Bronchial epithelial cell (primary cell): ENCODE measurements at regions not wholly inside any gene's neighbourhood (a gene's known extent, or its start where the extent isn't known, plus 50 kb on each side); places are given as distances from the start of the nearest gene placed in this dataset.

Experiments
- DNase-seq: peaks from one replicate; pipeline ENCODE4 v3.0.0-alpha.2; 2010; ENCODE audit warnings: low read depth
- FAIRE-seq: peaks from 2 replicates; lab custom pipeline; 2011; peaks lifted over from hg19 to GRCh38; lab: Jason Lieb, UNC
- H3K27me3 ChIP-seq: 2 replicates; pipeline ENCODE4 v1.5.1; 2011; ENCODE audit warnings: low read length; ENCODE audit not compliant: control insufficient read depth, insufficient read depth
- H3K36me3 ChIP-seq: 2 replicates; pipeline ENCODE4 v1.5.1; 2011; ENCODE audit warnings: low read length; ENCODE audit not compliant: control insufficient read depth, insufficient read depth
- H3K4me3 ChIP-seq: 2 replicates; pipeline ENCODE4 v1.5.1; 2011; ENCODE audit warnings: mild to moderate bottlenecking, low read depth, low read length, control low read depth
- TF ChIP-seq, protein P1 (sequence below): IDR thresholded peaks from 2 replicates; pipeline ENCODE4 v1.5.1; 2011; ENCODE audit warnings: mild to moderate bottlenecking, moderate library complexity, low read length, control low read depth, inconsistent platforms; ENCODE audit not compliant: insufficient read depth, severe bottlenecking

DNA sequence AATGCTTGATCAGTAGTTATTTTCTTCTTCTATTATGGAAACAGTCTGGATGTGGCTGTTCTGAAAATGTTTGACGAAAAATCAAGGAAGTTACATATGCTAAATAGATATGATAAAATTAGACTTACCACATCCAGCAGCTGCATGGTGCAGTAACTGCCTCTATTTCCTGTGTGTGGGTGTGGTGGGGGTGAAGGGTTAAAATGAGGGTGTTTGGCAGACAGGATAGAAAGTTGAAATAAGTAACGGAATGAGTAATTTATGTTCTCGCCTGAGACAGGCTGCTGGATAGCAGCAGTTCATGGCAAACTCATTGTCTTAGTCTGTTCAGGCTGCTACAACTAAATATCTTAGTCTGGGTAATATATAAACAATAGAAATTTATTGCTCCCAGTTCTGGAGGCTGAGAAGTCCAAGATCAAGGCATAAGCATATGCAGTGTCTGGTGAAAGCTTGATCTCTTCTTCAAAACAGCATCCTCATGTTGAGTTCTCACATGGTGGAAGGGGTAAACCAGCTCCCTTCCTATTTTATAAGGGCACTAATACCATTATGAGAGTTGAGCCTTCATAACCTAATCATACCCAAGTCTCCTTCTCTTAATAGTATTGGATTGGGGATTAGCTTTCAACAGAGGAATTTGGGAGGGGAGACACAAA, 1248.9 kb downstream of the SLITRK5 start:
- TF ChIP-seq, protein P1, sequence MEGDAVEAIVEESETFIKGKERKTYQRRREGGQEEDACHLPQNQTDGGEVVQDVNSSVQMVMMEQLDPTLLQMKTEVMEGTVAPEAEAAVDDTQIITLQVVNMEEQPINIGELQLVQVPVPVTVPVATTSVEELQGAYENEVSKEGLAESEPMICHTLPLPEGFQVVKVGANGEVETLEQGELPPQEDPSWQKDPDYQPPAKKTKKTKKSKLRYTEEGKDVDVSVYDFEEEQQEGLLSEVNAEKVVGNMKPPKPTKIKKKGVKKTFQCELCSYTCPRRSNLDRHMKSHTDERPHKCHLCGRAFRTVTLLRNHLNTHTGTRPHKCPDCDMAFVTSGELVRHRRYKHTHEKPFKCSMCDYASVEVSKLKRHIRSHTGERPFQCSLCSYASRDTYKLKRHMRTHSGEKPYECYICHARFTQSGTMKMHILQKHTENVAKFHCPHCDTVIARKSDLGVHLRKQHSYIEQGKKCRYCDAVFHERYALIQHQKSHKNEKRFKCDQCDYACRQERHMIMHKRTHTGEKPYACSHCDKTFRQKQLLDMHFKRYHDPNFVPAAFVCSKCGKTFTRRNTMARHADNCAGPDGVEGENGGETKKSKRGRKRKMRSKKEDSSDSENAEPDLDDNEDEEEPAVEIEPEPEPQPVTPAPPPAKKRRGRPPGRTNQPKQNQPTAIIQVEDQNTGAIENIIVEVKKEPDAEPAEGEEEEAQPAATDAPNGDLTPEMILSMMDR: no peak
- no peaks in the 10 kb centered on the region for H3K27me3 ChIP-seq
- H3K4me3 ChIP-seq: no peak overlapping the region
- DNase-seq: no peak
- H3K36me3 ChIP-seq: no peaks in the 10 kb centered on the region
- FAIRE-seq: no peak

DNA sequence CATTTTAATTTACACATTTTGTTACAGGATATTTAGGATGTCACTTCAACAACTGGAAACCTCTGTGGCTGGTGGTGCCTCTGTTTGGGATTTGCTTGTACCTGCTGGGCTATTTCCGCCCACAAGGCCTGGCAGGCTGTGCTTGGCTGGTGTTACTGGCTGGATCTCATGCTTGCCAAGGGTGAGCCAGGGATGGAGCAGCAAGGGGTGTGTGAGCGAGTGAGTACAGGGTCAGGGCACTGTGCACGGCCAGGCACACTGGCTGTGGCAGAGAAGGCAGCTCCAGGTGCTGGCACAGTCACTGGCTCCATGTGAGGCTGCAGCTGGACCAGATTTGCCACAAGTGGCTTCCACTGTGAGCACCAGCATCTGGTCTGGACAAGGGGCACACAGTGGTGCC, 1254.8 kb downstream of the SLITRK5 start:
- Histone ChIP-seq H3K27me3 (no peaks in the 10 kb centered on the region), H3K36me3 (no peaks in the 10 kb centered on the region), H3K4me3 (no peak overlapping the region)
- FAIRE-seq (no peak), DNase-seq (no peak)
- TF ChIP-seq, protein P1: no peak

- DNase-seq (no peak), FAIRE-seq (no peak)
- TF ChIP-seq, protein P1: no peak
- Histone ChIP-seq H3K27me3 (no peaks in the 10 kb centered on the region), H3K4me3 (no peak overlapping the region), H3K36me3 (no peaks in the 10 kb centered on the region)
Measured at GRCh38 chr13:88926890-88927502, 1255.8 kb downstream of the SLITRK5 start.

DNA sequence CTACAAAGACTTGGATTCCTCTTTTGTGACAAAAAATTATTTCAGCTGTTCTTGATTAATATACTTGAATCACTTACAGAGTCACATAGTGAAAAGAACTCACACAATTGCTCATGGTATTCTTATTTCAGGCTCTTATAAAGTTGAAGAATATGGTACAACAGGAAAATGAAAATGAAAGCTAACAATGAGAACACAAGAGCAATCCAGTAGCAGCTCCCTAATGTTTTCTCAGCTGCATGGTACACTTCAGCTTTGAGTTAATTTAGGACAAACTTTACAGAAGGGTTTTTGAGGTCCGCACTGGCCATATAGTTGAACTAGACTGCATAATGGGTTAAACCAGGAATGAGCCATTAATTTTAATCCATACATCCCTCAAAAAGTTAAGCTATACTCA, 1261.8 kb downstream of the SLITRK5 start:
- H3K36me3 ChIP-seq: no peaks in the 10 kb centered on the region
- FAIRE-seq (no peak), DNase-seq (no peak)
- H3K27me3 ChIP-seq: no peaks in the 10 kb centered on the region
- TF ChIP-seq, protein P1: no peak
- no peak overlapping the region for H3K4me3 ChIP-seq

DNA sequence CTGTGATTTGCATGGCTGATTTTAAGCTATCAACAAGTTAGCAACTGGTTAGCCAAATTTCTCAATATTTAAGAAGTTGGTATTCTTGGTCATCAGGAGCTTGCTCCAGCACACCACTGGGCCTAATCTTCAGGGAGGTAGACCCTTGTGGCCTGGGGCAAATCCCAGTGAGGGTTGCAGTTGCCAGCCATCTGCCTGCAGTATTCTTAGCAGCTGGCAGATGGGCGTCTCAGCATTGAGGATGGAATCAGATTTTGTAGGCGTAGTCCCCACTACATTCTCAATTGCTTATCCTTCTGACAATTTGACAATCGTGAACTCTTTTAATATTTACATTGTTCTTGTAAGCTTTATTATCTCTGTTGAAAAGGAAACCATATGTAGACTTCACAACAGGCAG, 1266.2 kb downstream of the SLITRK5 start:
- TF ChIP-seq, protein P1: no peak
- H3K27me3 ChIP-seq: no peaks in the 10 kb centered on the region
- H3K36me3 ChIP-seq: no peaks in the 10 kb centered on the region
- H3K4me3 ChIP-seq: no peak overlapping the region
- DNase-seq: no peak
- FAIRE-seq: no peak
